ENCODE measurements at regions not wholly inside any gene's neighbourhood (a gene's known extent, or its start where the extent isn't known, plus 50 kb on each side); places are given as distances from the start of the nearest gene placed in this dataset.

GRCh38 chr7:46165276-46165675 is 244.2 kb upstream of the IGFBP3 start:
- TF ChIP-seq CTCF (IDR thresholded peaks at IDR 0.05; ENCODE audit: low read depth, low read length), result no peak
- no peak overlapping the region for H3K4me3 ChIP-seq (replicated peaks in 1 of 2; ENCODE audit: low read depth in 2 of 2, low read length in 2 of 2)
- DNase-seq (ENCODE audit: low read depth in 2 of 2), result peak; percentile 43 to 88

- TF ChIP-seq CTCF (IDR thresholded peaks at IDR 0.05; ENCODE audit: low read depth, low read length), result no peak
- DNase-seq (ENCODE audit: low read depth in 2 of 2), result no peak
- H3K4me3 ChIP-seq (replicated peaks in 1 of 2; ENCODE audit: low read depth in 2 of 2, low read length in 2 of 2), result no peak overlapping the region
These were observed 243.6 kb upstream of the IGFBP3 start for GRCh38 chr7:46164629-46165028.

DNA sequence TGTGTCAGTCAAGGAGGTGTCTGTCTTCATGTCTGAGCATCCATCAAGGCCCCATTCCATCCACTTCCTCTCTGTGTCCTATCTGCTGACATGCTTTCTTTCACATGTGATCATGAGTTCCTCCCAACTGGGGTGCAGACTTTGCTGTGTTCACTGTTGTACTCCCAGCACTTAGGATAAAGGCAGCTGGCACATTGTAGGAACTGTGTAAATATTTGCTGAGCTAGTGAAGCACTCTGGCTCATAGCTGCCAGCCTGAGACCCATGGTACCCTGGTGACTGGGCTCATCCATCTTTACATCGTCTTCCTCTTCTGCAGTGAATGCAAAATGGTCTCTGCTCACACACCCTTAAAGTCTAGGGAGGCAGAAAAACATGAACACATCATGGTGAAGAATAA is 242.2 kb upstream of the IGFBP3 start:
- no peak overlapping the region for H3K4me3 ChIP-seq (replicated peaks in 1 of 2; ENCODE audit: low read depth in 2 of 2, low read length in 2 of 2)
- TF ChIP-seq CTCF (IDR thresholded peaks at IDR 0.05; ENCODE audit: low read depth, low read length), result no peak
- DNase-seq (ENCODE audit: low read depth in 2 of 2), result no peak

- no peak overlapping the region for H3K4me3 ChIP-seq (replicated peaks in 1 of 2; ENCODE audit: low read depth in 2 of 2, low read length in 2 of 2)
- TF ChIP-seq CTCF (IDR thresholded peaks at IDR 0.05; ENCODE audit: low read depth, low read length), result no peak
- peak in 1 of 2 donors; percentile 51 for DNase-seq (ENCODE audit: low read depth in 2 of 2)
These were observed 241.5 kb upstream of the IGFBP3 start for GRCh38 chr7:46162609-46163008.

- no peak for TF ChIP-seq CTCF (IDR thresholded peaks at IDR 0.05; ENCODE audit: low read depth, low read length)
- no peak for DNase-seq (ENCODE audit: low read depth in 2 of 2)
- H3K4me3 ChIP-seq (replicated peaks in 1 of 2; ENCODE audit: low read depth in 2 of 2, low read length in 2 of 2), result no peak overlapping the region
These were observed 239.8 kb upstream of the IGFBP3 start for GRCh38 chr7:46160861-46161260.

GRCh38 chr7:46157931-46158330 is 236.9 kb upstream of the IGFBP3 start:
- TF ChIP-seq CTCF (IDR thresholded peaks at IDR 0.05; ENCODE audit: low read depth, low read length), result no peak
- DNase-seq (ENCODE audit: low read depth in 2 of 2), result no peak
- H3K4me3 ChIP-seq (replicated peaks in 1 of 2; ENCODE audit: low read depth in 2 of 2, low read length in 2 of 2), result no peak overlapping the region

DNA sequence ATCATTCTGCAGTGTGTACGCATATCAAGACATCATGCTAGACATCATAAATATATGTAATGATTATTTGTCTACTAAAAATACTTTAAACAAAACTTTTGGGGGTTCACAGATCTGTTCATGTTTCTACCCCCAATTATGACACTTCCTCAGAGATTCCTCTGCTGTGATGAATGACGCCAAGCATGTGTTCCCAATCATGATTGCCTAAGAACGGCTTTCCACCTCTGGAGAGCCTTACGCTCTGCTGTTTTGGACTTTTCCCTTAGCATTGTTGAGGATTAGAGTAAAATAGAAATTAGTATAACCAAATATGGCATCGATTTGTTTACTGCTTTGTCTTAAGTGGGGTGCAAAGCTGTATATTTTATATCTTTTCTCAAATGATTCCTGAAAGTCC is 236.3 kb upstream of the IGFBP3 start:
- no peak for TF ChIP-seq CTCF (IDR thresholded peaks at IDR 0.05; ENCODE audit: low read depth, low read length)
- H3K4me3 ChIP-seq (replicated peaks in 1 of 2; ENCODE audit: low read depth in 2 of 2, low read length in 2 of 2), result no peak overlapping the region
- DNase-seq (ENCODE audit: low read depth in 2 of 2), result no peak
